GM12873 (cell line): ENCODE measurements at regions not wholly inside any gene's neighbourhood (a gene's known extent, or its start where the extent isn't known, plus 50 kb on each side); places are given as distances from the start of the nearest gene placed in this dataset.

Experiments
- TF ChIP-seq, protein P1 (sequence below): IDR thresholded peaks from 2 replicates; pipeline ENCODE4 v1.5.1; 2012; ENCODE audit warnings: low read depth, mild to moderate bottlenecking, moderate library complexity, low read length, control low read depth; ENCODE audit not compliant: insufficient read depth; ENCODE audit errors: missing control alignments

DNA sequence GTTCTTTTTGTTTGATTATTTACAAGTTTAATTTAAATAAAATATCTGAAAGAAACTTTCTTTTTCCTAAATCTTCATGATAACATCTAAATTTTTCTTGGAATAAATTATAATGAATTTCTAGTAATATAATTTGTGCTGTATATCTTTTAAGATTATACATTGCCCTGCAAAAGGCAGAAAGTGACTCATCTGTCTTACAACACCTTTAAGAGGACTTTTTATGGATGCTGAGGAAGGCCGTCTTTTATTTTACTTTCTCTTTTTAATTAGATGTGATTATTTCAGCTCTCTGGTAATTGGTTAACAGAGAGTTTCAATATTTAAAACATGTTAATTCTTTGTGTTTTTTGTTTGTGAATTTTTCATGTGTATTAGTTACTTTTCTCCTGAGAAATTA is 598.4 kb downstream of the RPL10L start:
- TF ChIP-seq, protein P1, sequence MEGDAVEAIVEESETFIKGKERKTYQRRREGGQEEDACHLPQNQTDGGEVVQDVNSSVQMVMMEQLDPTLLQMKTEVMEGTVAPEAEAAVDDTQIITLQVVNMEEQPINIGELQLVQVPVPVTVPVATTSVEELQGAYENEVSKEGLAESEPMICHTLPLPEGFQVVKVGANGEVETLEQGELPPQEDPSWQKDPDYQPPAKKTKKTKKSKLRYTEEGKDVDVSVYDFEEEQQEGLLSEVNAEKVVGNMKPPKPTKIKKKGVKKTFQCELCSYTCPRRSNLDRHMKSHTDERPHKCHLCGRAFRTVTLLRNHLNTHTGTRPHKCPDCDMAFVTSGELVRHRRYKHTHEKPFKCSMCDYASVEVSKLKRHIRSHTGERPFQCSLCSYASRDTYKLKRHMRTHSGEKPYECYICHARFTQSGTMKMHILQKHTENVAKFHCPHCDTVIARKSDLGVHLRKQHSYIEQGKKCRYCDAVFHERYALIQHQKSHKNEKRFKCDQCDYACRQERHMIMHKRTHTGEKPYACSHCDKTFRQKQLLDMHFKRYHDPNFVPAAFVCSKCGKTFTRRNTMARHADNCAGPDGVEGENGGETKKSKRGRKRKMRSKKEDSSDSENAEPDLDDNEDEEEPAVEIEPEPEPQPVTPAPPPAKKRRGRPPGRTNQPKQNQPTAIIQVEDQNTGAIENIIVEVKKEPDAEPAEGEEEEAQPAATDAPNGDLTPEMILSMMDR: no peak

DNA sequence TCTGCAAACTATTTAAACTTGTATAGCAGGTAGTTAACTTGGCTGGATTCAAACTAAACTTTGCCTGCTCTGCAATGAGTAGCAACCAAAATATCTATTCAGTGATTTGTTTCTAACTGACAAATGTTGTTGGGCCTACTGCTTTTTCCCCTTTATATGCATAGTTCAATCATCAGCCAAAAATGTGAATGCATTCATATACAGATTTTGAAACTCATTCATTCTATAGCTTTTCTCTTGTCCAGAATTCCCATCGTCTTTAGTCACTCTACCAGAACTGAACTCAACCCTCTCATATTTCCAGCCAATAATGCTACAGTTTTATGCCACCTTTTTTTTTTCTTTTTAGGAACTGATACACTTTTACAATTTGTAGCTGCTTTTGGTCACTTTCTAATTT is 599.8 kb downstream of the RPL10L start:
- TF ChIP-seq, protein P1: no peak

DNA sequence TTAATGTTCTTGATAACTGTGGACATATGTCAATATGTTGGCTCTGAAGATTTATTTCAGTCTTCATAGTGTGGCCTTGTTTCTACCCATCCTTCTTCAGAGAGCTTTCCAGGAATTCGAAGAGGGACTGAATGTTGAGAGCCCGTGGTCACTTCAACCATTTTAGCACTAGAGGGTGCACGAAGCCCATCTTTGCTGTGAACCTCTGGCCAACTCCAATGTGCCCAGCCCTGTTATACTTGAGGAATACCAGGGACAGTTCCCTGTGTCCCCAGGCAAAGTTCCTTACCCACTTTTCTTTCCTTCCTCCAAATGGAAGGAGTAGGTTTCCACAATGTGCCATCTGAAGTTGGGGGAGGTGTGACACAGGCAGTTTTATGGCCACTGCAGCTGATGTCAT is 603.5 kb downstream of the RPL10L start:
- TF ChIP-seq, protein P1: peak; percentile 58

DNA sequence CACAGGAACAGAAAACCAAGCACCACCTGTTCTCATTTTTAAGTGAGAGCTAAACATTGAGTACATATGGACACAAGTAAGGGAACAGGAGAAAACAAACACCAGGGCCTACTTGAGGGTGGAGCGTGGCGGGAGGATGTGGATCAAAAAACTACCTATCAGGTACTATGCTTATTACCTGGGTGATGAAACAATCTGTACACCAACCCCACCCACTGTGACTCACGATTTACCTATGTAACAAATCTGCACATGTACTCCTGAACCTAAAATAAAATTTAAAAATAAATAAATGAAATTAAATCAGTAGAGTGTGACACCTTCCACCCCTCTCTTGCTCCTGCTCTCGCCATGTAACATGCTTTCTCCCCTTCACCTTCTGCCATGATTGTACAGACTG is 615.5 kb downstream of the RPL10L start:
- TF ChIP-seq, protein P1: no peak

DNA sequence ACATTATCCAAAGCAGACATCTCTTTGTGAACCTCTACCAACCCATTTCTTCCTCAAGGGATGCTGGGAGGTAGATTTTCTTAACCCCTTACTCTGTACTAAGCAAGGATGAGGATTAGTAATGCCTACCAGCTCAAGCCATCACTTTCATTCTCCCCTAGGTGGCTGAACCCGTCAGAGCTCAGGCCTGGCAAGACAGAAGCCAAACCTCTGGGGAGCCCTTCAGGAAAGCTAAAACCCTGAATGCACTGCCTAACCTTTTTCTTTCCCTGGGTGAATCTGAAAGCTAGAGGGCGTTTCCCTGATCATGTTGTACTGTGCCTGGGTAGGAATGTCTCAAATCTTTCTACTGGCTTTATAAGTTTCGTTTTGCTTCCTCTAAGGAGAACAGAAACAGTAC is 617.3 kb downstream of the RPL10L start:
- TF ChIP-seq, protein P1: no peak

DNA sequence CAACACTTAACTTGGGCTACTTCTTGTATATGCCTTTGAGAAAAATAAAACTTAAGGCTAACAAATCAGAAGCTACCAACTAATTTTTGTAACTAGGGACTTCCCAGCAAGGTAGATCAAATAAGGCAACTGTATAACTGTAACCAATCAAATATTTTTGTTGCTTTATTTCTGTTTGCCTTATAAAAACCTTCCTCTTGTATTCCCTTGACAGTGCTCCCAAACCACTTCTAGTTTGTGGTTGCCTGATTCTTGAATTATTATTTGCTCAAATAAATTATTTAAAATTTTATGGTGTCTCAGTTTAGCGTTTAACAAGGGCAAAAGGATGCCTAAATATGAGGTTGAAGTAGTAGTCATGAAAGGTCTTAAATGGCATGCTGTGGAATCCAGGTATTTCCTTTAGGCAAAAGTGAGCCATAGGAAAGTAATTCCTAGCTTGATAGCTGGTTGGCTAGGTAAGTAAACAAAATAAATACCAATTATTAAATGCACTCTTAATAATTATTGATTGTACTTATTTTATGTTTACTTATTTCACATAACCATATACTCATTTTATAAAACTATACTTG is 632.6 kb downstream of the RPL10L start:
- TF ChIP-seq, protein P1: no peak

DNA sequence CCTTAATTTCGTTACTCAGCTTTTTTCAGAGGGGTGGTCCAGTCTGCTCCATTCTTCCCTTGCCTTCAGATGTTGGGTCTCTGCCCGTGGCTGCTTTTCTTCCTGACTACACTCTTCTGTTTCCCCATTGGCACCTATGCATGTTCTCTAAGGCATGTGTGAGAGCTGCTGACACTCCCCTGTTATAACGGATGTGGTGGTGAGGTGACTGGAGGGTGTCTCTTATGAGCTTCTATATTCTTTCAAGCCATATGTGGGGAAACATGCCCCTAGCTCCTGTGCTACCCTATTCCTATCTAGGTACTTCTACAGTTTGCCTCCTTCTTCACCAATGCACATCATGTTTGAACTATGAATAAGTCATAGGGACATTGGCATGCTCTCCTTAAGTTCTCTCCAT is 643.2 kb downstream of the RPL10L start:
- TF ChIP-seq, protein P1: no peak
